BJ (cell line): ENCODE measurements at regions not wholly inside any gene's neighbourhood (a gene's known extent, or its start where the extent isn't known, plus 50 kb on each side); places are given as distances from the start of the nearest gene placed in this dataset.

Experiments used
- CTCF ChIA-PET: fragments of 350-600 bp; formaldehyde crosslinking; extraction: SDS; loops from one replicate; lab custom pipeline; 2021; ENCODE audit warnings: antibody characterized with exemption, inconsistent platforms; lab: Yijun Ruan, JAX
- POLR2A ChIA-PET: fragments of 300-600 bp; sonication (Branson Sonifier 250); formaldehyde crosslinking; extraction: SDS; loops from one replicate; lab custom pipeline; 2021; ENCODE audit warnings: antibody characterized with exemption; lab: Charles Lee
- DNase-seq: peaks from one replicate; pipeline ENCODE4 v3.0.0-alpha.2; 2011; ENCODE audit warnings: low read depth
- H3K27me3 ChIP-seq: 2 replicates; pipeline ENCODE4 v1.6.0; 2011; ENCODE audit warnings: low read length; ENCODE audit not compliant: control insufficient read depth, insufficient read depth
- H3K36me3 ChIP-seq: 2 replicates; pipeline ENCODE4 v1.5.1; 2011; ENCODE audit warnings: low read length; ENCODE audit not compliant: control insufficient read depth, insufficient read depth
- H3K4me3 ChIP-seq: 2 replicates; pipeline ENCODE4 v1.5.1; 2011; ENCODE audit warnings: low read depth, mild to moderate bottlenecking, control low read depth, low read length
- TF ChIP-seq, protein P1 (sequence below): IDR thresholded peaks from 2 replicates; pipeline ENCODE4 v1.5.1; 2011; ENCODE audit warnings: low read depth, mild to moderate bottlenecking, control low read depth, inconsistent platforms, low read length, moderate library complexity; ENCODE audit not compliant: insufficient read depth

DNA sequence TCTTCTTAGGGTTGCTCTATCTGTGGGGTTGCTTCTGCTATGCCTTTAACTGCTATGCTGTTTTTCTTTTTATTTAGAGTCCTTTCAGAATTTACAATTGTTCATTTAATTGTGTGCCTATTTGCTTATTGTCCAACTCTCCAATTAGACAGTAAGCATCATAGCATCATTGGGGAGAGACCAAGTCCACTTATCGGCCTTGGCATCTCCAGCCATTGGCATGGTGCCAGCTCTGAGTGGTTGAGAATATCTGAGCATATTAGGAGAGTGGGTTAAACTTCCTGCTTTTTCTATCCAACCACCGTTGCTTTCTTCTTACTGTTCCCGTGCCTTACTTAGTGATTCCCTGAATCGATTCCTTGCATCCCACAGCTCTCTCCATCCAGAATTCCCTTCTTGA is 535.0 kb downstream of the AJAP1 start:
- H3K27me3 ChIP-seq = no peaks in the 10 kb centered on the region
- no peak overlapping the region for H3K4me3 ChIP-seq
- no peaks in the 10 kb centered on the region for H3K36me3 ChIP-seq
- ChIA-PET POLR2A (no interaction called here), CTCF (no interaction called here)
- TF ChIP-seq, protein P1, sequence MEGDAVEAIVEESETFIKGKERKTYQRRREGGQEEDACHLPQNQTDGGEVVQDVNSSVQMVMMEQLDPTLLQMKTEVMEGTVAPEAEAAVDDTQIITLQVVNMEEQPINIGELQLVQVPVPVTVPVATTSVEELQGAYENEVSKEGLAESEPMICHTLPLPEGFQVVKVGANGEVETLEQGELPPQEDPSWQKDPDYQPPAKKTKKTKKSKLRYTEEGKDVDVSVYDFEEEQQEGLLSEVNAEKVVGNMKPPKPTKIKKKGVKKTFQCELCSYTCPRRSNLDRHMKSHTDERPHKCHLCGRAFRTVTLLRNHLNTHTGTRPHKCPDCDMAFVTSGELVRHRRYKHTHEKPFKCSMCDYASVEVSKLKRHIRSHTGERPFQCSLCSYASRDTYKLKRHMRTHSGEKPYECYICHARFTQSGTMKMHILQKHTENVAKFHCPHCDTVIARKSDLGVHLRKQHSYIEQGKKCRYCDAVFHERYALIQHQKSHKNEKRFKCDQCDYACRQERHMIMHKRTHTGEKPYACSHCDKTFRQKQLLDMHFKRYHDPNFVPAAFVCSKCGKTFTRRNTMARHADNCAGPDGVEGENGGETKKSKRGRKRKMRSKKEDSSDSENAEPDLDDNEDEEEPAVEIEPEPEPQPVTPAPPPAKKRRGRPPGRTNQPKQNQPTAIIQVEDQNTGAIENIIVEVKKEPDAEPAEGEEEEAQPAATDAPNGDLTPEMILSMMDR = no peak
- DNase-seq = no peak

- TF ChIP-seq, protein P1 = no peak
- Histone ChIP-seq H3K4me3 (no peak overlapping the region), H3K36me3 (no peaks in the 10 kb centered on the region), H3K27me3 (no peaks in the 10 kb centered on the region)
- ChIA-PET POLR2A (no interaction called here), CTCF (no interaction called here)
- no peak for DNase-seq
These were observed 511.4 kb downstream of the AJAP1 start for GRCh38 chr1:5165762-5166161.

DNA sequence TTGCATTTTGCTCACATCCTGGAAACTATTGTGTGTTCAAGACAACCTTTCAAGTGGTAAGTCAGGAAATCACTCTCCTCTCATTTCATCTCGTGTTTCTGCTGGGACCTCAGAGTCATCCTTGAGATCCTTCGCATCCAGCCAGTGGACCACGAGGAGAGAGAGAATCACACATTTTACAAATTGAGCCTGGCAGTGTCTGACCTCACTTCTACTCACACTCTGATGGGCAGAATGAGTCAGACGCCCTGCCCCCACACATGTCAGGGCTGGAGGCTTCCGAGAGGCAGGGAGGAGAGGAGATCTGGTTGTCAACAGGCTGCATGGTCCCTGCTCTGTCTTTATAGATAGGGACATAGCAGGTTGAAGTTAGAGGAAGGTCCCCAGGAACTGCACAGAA is 509.7 kb downstream of the AJAP1 start:
- TF ChIP-seq, protein P1 = no peak

DNA sequence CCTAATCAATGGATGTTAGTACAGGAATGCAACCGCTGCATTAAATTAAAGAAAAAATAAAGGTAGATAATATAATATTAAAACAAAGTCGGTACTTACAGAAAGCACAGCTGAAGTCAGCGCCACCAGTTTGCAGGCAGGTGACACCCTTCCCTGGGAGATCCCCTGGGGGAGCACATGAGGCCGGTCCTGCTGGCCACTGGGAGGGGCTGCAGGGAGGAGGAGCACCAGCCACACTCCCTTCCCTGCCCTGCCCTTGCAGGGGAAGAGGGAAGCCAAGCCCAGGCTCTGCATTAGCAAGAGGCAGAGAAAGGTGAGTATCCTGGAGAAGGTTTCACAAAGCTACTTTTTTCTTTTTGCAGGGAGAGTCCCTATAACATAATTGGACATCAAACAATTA is 507.0 kb downstream of the AJAP1 start:
- no peak for DNase-seq
- no peaks in the 10 kb centered on the region for H3K36me3 ChIP-seq
- CTCF ChIA-PET = interaction anchor here (1.1 kb wide), 1 partner anchor 10 kb away, joined by 3 read pairs; no protein-coding TSS in a partner anchor
- POLR2A ChIA-PET = no interaction called here
- TF ChIP-seq, protein P1 = no peak
- H3K4me3 ChIP-seq = no peak overlapping the region
- no peaks in the 10 kb centered on the region for H3K27me3 ChIP-seq

More for the DNA sequence above, 509.7 kb downstream of the AJAP1 start:
- Histone ChIP-seq H3K27me3 (no peaks in the 10 kb centered on the region), H3K36me3 (no peaks in the 10 kb centered on the region), H3K4me3 (no peak overlapping the region)
- ChIA-PET POLR2A (no interaction called here), CTCF (no interaction called here)
- DNase-seq = no peak

- no peak overlapping the region for H3K4me3 ChIP-seq
- TF ChIP-seq, protein P1 = no peak
- no peaks in the 10 kb centered on the region for H3K36me3 ChIP-seq
- CTCF ChIA-PET = no interaction called here
- no peaks in the 10 kb centered on the region for H3K27me3 ChIP-seq
- POLR2A ChIA-PET = no interaction called here
- DNase-seq = no peak
These were observed 502.8 kb downstream of the AJAP1 start for GRCh38 chr1:5157175-5157574.
